GM06990 (cell line): ENCODE measurements at regions not wholly inside any gene's neighbourhood (a gene's known extent, or its start where the extent isn't known, plus 50 kb on each side); places are given as distances from the start of the nearest gene placed in this dataset.

ENCODE experiments used
- DNase-seq: peaks from one replicate; pipeline ENCODE4 v3.0.0-alpha.2; 2011; ENCODE audit not compliant: insufficient read length; ENCODE audit errors: extremely low read depth
- H3K27me3 ChIP-seq: replicated peaks from 2 replicates; pipeline ENCODE4 v1.6.0; 2011; ENCODE audit warnings: low read length; ENCODE audit not compliant: control insufficient read depth, insufficient read depth
- H3K36me3 ChIP-seq: 2 replicates; pipeline ENCODE4 v1.5.1; 2011; ENCODE audit warnings: low read length; ENCODE audit not compliant: control insufficient read depth, insufficient read depth
- H3K4me3 ChIP-seq: replicated peaks from 2 replicates; pipeline ENCODE4 v1.5.1; 2011; ENCODE audit warnings: low read depth, mild to moderate bottlenecking, control low read depth, low read length
- CTCF ChIP-seq: IDR thresholded peaks from 2 replicates; pipeline ENCODE4 v1.5.1; 2011; ENCODE audit warnings: low read length, control low read depth, mild to moderate bottlenecking, inconsistent platforms; ENCODE audit not compliant: insufficient read depth, poor library complexity, severe bottlenecking

GRCh38 chr12:60174476-60174875 is 578.6 kb downstream of the SLC16A7 start:
- no peak overlapping the region for H3K4me3 ChIP-seq
- TF ChIP-seq CTCF = no peak
- H3K36me3 ChIP-seq = no peaks in the 10 kb centered on the region
- H3K27me3 ChIP-seq = no peaks in the 10 kb centered on the region
- DNase-seq = no peak

- TF ChIP-seq CTCF = no peak
Observed at GRCh38 chr12:60174941-60175340, 579.1 kb downstream of the SLC16A7 start.

GRCh38 chr12:60176891-60177290 is 581.1 kb downstream of the SLC16A7 start:
- TF ChIP-seq CTCF = no peak
- no peak for DNase-seq
- no peak overlapping the region for H3K4me3 ChIP-seq
- no peaks in the 10 kb centered on the region for H3K36me3 ChIP-seq
- H3K27me3 ChIP-seq = no peaks in the 10 kb centered on the region

More at GRCh38 chr12:60174941-60175340, 579.1 kb downstream of the SLC16A7 start:
- no peak overlapping the region for H3K4me3 ChIP-seq
- DNase-seq = no peak
- no peaks in the 10 kb centered on the region for H3K36me3 ChIP-seq
- H3K27me3 ChIP-seq = no peaks in the 10 kb centered on the region

GRCh38 chr12:60180298-60180697 is 584.5 kb downstream of the SLC16A7 start:
- Histone ChIP-seq H3K27me3 (no peaks in the 10 kb centered on the region), H3K36me3 (no peaks in the 10 kb centered on the region), H3K4me3 (no peak overlapping the region)
- no peak for DNase-seq
- no peak for TF ChIP-seq CTCF

DNA sequence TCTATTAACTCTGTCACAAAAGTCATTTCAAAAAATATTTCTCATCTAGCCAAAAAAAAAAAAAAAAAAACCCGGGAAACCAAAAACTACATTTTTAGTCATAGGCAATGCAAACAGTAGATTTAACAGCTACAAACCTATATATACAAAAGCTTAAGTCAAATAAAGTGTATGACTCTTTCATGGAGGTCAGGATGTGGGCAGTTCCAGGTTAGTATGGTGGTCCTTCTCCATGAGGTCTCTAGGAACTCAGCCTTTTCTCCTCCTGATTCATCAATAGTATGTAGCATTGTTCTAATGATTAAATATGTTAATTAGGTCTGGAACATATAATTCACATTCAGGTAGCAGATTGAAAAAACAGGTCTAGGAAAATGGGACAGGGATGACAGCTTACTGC is 586.5 kb downstream of the SLC16A7 start:
- TF ChIP-seq CTCF = no peak
- no peak overlapping the region for H3K4me3 ChIP-seq
- no peak for DNase-seq
- H3K36me3 ChIP-seq = no peaks in the 10 kb centered on the region
- H3K27me3 ChIP-seq = no peaks in the 10 kb centered on the region

DNA sequence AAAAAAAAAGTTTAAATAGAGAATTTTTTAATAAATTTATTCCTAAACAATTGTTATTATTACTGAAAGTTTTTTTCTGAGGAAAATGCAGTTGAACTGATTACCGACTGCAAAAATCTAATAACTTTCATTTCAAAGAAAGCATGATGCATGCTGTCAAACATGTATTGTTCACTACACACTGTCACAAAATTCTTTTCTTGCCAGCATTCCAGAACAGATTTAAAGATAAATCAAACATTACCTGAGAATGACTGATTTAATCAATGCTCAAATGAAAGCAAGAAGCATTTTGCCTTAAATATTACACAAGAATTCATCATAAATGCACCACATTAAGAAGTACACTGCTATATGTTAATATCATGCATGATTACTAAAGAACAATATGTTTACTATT is 588.3 kb downstream of the SLC16A7 start:
- Histone ChIP-seq H3K27me3 (no peaks in the 10 kb centered on the region), H3K36me3 (no peaks in the 10 kb centered on the region), H3K4me3 (no peak overlapping the region)
- no peak for TF ChIP-seq CTCF
- DNase-seq = no peak
